ENCODE measurements at regions not wholly inside any gene's neighbourhood (a gene's known extent, or its start where the extent isn't known, plus 50 kb on each side); places are given as distances from the start of the nearest gene placed in this dataset.
A peak's percentile ranks its signal among the peaks of the same experiment; 100 is the strongest.
"Not testable (repeated sequence)": the region's sequence is repeated elsewhere in the genome, so short reads cannot be mapped to it uniquely, and the experiment has no call there.

DNA sequence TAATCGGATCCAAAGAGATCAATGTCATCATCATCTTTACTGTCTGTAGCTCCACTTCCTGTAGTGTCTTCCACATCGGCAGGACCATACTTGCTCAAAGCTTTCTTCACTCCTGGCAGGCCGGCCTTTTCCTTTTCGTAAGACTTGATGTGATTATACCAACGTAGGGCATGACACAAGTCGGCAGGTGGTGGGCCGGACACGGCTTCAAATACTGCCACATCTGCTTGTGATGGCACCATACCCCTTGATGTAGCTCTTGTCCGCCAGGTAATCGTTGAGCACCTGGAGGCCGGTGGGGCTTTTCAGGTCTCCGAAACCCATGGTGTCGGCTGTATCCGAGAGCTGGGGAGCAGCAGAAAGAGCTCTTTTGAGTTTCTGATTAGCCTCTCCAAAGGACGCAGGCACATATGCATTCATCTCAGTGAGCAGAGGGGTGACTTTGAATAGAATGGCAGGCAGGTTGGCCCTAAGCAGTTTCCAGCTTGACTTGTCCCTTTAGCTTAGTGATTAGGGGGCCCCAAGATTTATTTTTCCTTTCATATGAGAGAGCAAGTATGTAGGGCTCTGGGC lies 106.0 kb upstream of the PODXL start:
- DNase-seq = not testable (repeated sequence)

DNA sequence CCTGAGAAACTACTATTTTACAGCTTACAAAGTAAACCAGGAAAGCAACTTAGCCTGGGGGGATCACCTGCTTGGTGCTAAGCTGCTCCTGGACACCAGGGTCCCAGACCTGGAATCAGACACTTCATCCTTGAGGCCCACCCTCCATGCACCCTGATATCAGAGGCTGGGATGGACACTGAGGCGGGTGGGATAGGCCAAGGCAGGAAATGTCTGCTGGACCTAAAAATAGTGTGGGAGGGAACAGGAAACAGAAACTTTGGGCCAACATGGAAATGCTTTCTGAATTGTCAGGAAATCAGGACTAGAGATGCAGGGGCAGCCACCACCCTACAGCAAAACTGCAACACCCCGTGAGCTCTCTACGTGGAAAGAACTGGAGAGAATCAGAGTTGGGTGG lies 101.5 kb upstream of the PODXL start:
- DNase-seq = no peak

DNA sequence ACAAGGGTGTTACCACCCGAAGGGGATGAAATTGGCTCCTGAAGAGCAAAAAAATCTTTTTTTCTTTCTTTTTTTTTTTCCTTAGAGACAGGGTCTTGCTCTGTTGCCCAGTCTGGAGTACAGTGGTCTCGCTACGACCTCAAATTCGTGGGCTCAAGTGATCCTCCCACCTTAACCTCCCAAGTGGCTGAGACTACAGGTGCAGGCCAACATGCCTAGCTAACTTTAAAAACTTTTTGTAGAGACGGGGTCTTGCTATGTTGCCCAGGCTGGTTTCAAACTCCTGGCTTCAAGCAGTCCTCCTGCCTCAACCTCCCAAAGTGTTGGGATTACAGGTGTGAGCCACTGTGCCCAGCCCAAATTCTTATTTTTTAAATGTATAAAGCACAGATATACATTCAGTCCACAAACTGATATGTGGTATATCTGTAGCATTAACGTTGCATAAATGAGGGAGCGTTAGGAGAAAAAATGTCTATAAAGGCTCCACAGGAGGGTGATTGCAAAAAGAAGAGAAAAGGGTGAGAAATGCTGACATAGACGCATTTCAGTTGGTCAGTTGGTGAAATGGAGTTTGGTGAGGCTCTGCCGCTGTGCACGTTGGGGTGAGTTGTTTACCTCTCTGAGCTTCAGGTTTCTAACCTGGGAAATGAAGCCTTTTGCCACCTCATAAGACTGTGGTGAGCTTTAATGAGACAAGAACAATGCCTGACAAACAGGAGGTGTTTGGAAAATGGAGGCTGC lies 100.7 kb upstream of the PODXL start:
- DNase-seq = no peak

GRCh38 chr7:131655866-131656265 lies 99.4 kb upstream of the PODXL start:
- no peak for DNase-seq

DNA sequence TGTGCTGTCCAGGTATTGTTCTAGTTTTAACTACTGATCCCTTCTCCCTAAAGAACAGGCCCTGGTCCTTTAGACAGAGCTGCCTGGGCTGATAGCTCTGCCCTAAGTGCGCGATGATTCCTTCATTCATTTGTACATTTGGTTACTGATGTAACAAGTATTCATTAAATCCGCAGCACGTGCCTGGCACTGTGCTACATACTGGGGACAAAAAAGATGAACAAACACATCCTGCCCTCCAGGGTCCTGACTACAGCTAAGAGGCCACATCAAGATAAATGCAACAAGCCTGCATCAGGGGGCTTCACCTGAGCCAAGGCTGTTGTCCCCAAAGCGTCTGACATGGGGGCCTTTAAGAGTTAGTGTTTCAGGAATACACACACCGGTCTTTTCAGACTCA lies 99.0 kb upstream of the PODXL start:
- no peak for DNase-seq

DNA sequence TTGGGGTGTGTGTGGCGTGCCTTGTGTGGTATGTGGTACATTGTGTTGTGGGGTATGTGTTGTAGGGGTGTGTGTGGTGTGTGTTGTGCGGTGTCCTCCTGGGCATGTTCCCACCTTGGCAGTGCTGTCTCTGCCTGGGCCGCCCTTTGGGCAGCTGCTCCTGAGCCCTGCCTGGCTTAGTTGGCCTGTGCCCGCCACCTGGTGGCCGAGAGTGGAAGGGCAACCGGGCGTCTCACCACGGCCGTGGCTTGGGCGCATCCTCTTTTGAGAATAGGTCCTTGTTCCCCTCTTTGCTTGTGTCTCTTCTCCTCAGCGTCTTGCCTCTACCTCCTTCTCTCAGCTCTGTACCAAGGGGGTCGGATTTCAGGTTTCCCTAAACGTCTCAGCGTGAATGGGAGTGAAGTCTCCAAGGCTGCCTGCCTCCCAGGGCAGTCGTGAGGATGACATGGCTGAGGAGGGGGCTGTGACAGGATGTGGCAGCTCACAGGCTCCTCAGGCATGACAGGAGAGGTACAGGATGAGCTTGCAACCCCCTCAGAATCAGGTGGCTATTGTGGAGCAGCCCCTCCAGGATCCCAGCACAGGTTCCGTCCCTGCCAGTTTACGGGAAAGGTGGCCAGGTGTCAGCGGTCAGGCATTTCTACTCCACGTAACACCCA lies 98.4 kb upstream of the PODXL start:
- peak; percentile 36 to 44 for DNase-seq

DNA sequence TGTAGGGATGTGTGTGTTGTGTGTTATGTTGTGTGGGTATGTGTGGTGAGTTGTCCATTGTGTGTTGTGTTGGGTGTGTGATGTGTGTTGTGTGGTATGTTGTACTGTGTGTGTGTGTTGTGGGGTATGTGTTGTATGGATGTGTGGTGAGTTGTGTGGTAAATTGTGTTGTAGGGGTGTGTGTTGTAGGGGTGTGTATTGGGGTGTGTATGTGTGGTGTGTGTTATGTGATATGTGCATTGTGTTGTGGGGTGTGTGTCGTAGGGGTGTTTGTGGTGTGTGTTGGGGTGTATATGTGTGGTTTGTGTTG lies 97.8 kb upstream of the PODXL start:
- DNase-seq = no peak

DNA sequence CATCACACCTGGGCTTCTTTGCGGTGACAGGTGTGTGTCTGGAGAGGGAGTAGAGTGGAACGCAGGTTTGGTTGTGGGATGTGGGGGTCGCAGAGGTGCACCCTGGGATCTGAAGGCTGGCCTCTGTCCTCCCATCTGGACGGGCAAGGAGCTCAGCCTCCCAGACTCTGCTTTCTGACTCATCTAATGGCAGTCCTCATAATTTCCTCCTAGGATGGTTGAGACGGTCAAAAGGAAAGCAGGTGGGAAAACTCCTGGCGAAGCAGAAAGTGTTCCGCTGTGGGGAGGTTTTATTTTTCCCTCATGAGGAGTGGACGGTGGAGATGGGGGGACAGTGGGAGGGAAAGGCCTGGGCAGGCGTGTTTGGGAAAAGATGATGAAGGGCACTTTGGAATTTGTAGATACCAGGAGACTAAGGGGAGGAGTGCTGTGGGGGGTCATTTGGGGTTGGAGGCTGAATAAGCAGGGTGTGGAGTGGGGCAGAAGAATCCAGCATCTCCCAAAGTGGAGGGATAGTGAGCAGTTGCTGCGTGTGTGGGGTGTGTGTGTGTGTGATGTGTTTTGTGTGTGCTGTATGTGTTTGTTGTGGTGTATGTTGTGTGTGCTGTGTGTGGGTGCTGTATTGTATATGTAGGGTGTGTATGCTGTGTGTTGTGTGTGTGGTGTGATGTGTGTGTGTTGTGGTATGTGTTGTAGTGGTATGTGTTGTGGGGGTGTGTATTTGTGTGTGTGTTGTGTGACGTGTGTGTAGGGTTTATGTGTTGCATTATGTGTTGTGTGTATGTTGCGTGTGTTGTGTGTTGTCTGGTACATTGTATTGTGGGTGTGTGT lies 97.2 kb upstream of the PODXL start:
- DNase-seq = no peak

- no peak for DNase-seq
Observed at GRCh38 chr7:131652934-131653333, 96.5 kb upstream of the PODXL start.

DNA sequence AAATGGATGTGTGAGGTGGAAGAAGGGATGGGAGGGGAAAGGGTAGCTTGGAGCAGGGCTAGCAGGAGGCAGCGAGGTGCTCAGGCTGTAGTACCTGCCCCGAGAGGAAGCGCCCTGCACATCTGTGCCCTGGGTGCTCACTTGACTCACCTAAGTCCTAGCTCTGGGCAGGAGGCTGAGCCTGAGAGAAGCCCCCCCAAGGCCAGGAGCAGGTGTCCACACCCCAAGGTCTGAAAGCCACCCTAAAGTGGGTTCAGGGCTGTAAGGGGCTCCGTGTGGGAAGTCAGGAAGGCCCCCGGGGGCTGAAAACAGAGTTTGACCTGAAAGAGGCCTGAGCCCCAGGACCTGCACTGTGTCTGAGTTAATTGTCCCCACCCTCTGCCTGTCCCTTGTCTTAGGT lies 95.8 kb upstream of the PODXL start:
- no peak for DNase-seq

DNA sequence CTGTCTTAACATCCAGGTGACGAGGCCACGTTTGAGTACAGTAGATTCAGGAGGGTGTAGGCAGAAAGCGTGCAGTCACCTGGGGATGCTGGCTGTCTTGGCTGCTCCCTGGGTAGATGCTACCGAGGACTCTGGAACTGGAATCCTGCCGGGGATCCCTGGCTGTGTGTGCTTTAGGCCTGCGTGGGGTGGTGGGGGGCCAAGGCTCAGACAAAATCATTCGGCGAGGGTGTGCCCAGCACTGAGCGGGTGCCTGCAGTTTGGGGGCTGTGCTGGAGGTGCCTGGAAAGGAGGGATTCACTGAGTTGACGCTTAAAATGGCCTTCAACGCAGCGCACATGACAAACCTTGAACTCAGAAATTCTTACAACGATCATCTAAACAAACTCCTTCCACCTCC lies 93.5 kb upstream of the PODXL start:
- DNase-seq = no peak

DNA sequence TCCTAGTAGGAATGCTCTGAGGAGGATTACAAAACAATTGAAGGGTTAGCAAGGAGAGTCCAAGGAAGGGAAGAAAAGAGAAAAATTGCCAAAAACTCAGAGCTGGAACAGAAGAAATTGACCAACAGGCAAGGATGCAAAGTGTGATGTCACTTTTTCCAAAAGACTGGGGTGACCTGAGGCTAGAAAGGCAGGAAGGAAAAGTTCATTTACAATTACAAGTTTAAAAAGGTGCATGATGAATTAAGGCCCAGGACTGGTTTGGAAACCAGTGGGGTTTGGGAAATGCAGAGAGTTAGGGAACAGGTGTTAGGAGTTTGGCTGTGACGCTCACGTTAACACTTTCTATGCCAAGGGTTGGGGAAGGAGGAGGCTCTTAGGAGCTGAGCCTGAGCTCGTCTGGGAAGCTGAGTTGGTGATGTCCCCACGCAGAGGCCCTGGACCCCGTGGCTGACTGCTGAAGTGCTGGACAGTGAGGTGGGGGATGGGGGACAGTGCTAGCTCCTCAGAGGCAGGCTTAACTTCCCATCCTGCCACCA lies 92.6 kb upstream of the PODXL start:
- DNase-seq = no peak

DNA sequence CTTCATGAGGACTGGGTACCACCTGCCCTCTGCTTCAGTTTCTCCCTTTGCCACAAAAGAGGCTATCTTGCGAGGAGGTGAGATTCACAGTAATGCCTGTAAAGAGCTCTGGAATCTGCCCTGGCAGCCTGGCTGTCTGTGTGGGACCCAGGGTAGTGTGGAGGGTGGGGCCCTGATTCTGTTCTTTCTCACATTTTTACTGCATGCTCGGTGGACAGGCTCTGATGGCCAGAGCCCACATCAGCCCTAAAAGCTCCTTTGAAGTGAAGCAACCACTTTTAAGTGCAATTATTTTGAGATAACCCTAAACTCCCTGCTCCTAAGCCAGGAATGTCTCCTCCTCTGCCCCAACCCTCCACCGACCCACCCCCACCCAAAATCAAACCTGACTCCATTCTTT lies 92.1 kb upstream of the PODXL start:
- no peak for DNase-seq

GRCh38 chr7:131646203-131646602 lies 89.8 kb upstream of the PODXL start:
- DNase-seq = no peak

- DNase-seq = no peak
Observed at GRCh38 chr7:131642429-131642828, 86.0 kb upstream of the PODXL start.

GRCh38 chr7:131640686-131641085 lies 84.3 kb upstream of the PODXL start:
- no peak for DNase-seq

- no peak for DNase-seq
Observed at GRCh38 chr7:131638641-131639430, 82.4 kb upstream of the PODXL start.

- no peak for DNase-seq
Observed at GRCh38 chr7:131637859-131638258, 81.4 kb upstream of the PODXL start.

DNA sequence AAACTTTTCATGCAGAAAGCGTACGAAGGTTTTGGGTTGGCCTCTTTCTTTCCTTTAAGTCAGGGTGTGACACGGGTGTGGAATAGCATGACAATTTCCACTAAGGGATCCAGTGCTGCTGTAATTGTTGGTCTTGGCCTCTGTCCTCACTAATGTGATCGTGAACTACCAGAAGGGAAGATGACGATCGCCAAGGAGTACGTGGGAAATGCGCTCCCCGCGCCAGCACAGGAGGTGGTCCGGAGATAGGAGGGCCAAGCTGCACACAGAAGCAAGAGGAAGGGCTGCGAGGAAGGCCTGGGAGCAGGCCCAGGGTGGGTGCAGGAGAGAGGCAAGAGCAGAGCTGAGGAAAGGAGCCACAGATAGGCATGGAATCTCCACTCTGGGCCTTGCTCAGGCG lies 79.7 kb upstream of the PODXL start:
- DNase-seq = no peak

DNA sequence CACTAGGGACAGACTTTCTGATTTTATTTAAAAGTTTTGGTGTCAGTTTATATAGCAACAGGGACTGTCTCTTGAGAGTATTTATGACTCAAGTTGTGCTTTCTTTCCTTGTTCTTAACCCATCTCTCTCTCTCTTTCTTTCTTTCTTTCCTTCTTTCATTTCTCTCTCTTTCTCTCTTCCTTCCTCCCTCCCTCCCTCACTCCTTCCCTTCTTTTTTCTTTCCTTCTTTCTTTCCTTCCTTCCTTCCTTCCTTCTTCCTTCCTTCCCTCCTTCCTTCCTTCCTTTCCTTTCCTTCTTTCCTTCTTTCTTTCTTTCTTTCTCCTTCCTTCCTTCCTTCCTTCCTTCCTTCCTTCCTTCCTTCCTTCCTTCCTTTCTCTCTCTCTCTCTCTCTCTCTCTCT lies 77.8 kb upstream of the PODXL start:
- DNase-seq = not testable (repeated sequence)

- no peak for DNase-seq
Observed at GRCh38 chr7:131633342-131633843, 77.0 kb upstream of the PODXL start.

- no peak for DNase-seq
Observed at GRCh38 chr7:131630427-131630826, 74.0 kb upstream of the PODXL start.

All from bone marrow (tissue), 2 donors.